WTC11 (cell line): ENCODE measurements at regions not wholly inside any gene's neighbourhood (a gene's known extent, or its start where the extent isn't known, plus 50 kb on each side); places are given as distances from the start of the nearest gene placed in this dataset.

ENCODE experiments used
- ATAC-seq: fragments of 200-7000 bp; cut with Tn5 transposase; 2 replicates; pipeline ENCODE4 v1.10.0; 2021; ENCODE audit warnings: mild to moderate bottlenecking, moderate library complexity
- CTCF ChIA-PET: fragments of 300-600 bp; sonication (Branson Sonifier 250); formaldehyde crosslinking; loops from one replicate; lab custom pipeline; 2021; ENCODE audit warnings: antibody characterized with exemption; lab: Charles Lee
- POLR2A ChIA-PET: fragments of 350-600 bp; sonication (Branson Sonifier 250); formaldehyde crosslinking; loops from one replicate; lab custom pipeline; 2021; ENCODE audit warnings: antibody characterized with exemption; lab: Charles Lee
- DNase-seq: peaks from one replicate; pipeline ENCODE4 v3.0.0; 2021; ENCODE audit warnings: low spot score
- H3K27ac Mint-ChIP-seq: 2 replicates; pipeline ENCODE4 v1.8.0; 2021; ENCODE audit warnings: mixed read lengths
- H3K27me3 Mint-ChIP-seq: 2 replicates; pipeline ENCODE4 v1.8.0; 2021; ENCODE audit warnings: low read depth, mild to moderate bottlenecking, moderate library complexity, mixed read lengths
- H3K36me3 Mint-ChIP-seq: 2 replicates; pipeline ENCODE4 v1.8.0; 2021; ENCODE audit warnings: mixed read lengths
- H3K4me1 Mint-ChIP-seq: 2 replicates; pipeline ENCODE4 v1.8.0; 2022; ENCODE audit warnings: mixed read lengths
- H3K4me3 Mint-ChIP-seq: 2 replicates; pipeline ENCODE4 v1.8.0; 2021; ENCODE audit warnings: mild to moderate bottlenecking, moderate library complexity, mixed read lengths
- H3K9me3 Mint-ChIP-seq: 2 replicates; pipeline ENCODE4 v1.8.0; 2021; ENCODE audit warnings: mixed read lengths
- ELF4 ChIP-seq: sonication (generic); formaldehyde crosslinking; IDR thresholded peaks from 2 replicates; pipeline ENCODE4 v1.8.1; 2022; ENCODE audit warnings: low read depth, mild to moderate bottlenecking, moderate library complexity, missing genetic modification reagents
- EMX1 ChIP-seq: fragments of 250-450 bp; sonication (Bioruptor Pico); IDR thresholded peaks from 2 replicates; pipeline ENCODE4 v1.8.0; 2021; ENCODE audit warnings: mild to moderate bottlenecking
- ETV6 ChIP-seq: sonication (generic); formaldehyde crosslinking; IDR thresholded peaks from 2 replicates; pipeline ENCODE4 v1.8.1; 2022; ENCODE audit warnings: mild to moderate bottlenecking, missing genetic modification reagents
- FOXJ3 ChIP-seq: sonication (generic); formaldehyde crosslinking; IDR thresholded peaks from 2 replicates; pipeline ENCODE4 v1.9.0; 2021; ENCODE audit warnings: missing genetic modification reagents, mild to moderate bottlenecking, borderline replicate concordance
- FOXP1 ChIP-seq: sonication (generic); formaldehyde crosslinking; IDR thresholded peaks from 2 replicates; pipeline ENCODE4 v1.8.0; 2022; ENCODE audit warnings: missing genetic modification reagents, mild to moderate bottlenecking, moderate library complexity, borderline replicate concordance
- GTF2I ChIP-seq: fragments of 250-450 bp; sonication (Bioruptor Pico); conservative IDR thresholded peaks from 2 replicates; pipeline ENCODE4 v1.4.0; 2021; ENCODE audit warnings: mild to moderate bottlenecking
- KAT7 ChIP-seq: sonication (generic); formaldehyde crosslinking; IDR thresholded peaks from 2 replicates; pipeline ENCODE4 v1.8.1; 2023; ENCODE audit warnings: missing genetic modification reagents, mild to moderate bottlenecking, borderline replicate concordance
- MXD4 ChIP-seq: fragments of 250-450 bp; sonication (Bioruptor Pico); IDR thresholded peaks from 2 replicates; pipeline ENCODE4 v1.8.0; 2021; ENCODE audit warnings: mild to moderate bottlenecking, moderate library complexity, borderline replicate concordance
- NFATC4 ChIP-seq: fragments of 250-450 bp; sonication (Bioruptor Pico); IDR thresholded peaks from 2 replicates; pipeline ENCODE4 v1.9.0; 2021; ENCODE audit warnings: mild to moderate bottlenecking
- NFE2L1 ChIP-seq: sonication (generic); formaldehyde crosslinking; IDR thresholded peaks from 2 replicates; pipeline ENCODE4 v1.8.1; 2023; ENCODE audit warnings: missing genetic modification reagents
- RORB ChIP-seq: fragments of 250-450 bp; sonication (Bioruptor Pico); IDR thresholded peaks from 2 replicates; pipeline ENCODE4 v1.9.0; 2021; ENCODE audit warnings: mild to moderate bottlenecking
- SOX15 ChIP-seq: fragments of 250-450 bp; sonication (Bioruptor Pico); IDR thresholded peaks from 2 replicates; pipeline ENCODE4 v1.9.0; 2021; ENCODE audit warnings: mild to moderate bottlenecking
- TP53 ChIP-seq: sonication (generic); formaldehyde crosslinking; IDR thresholded peaks from 2 replicates; pipeline ENCODE4 v1.8.1; 2023; ENCODE audit warnings: mild to moderate bottlenecking, missing genetic modification reagents
- ZNF416 ChIP-seq: fragments of 250-450 bp; sonication (Bioruptor Pico); IDR thresholded peaks from 2 replicates; pipeline ENCODE4 v1.9.0; 2021; ENCODE audit warnings: mild to moderate bottlenecking, inconsistent platforms
- TF ChIP-seq, protein P1 (sequence below): sonication (generic); formaldehyde crosslinking; IDR thresholded peaks from 2 replicates; pipeline ENCODE4 v1.8.0; 2022; ENCODE audit warnings: mild to moderate bottlenecking, missing genetic modification reagents
- TF ChIP-seq, protein P2 (sequence below): fragments of 250-450 bp; sonication (Bioruptor Pico); IDR thresholded peaks from 2 replicates; pipeline ENCODE4 v1.9.0; 2021; ENCODE audit warnings: mild to moderate bottlenecking
- TF ChIP-seq, protein P3 (sequence below): fragments of 250-450 bp; sonication (Bioruptor Pico); IDR thresholded peaks from 2 replicates; pipeline ENCODE4 v1.9.0; 2021; ENCODE audit warnings: moderate library complexity, mild to moderate bottlenecking, inconsistent platforms, borderline replicate concordance
- TF ChIP-seq, protein P4 (sequence below): sonication (generic); formaldehyde crosslinking; IDR thresholded peaks from 2 replicates; pipeline ENCODE4 v1.8.1; 2022; ENCODE audit warnings: mild to moderate bottlenecking, missing genetic modification reagents, moderate library complexity, borderline replicate concordance
- TF ChIP-seq, protein P5 (sequence below): sonication (generic); formaldehyde crosslinking; IDR thresholded peaks from 2 replicates; pipeline ENCODE4 v1.8.0; 2023; ENCODE audit warnings: missing genetic modification reagents, mild to moderate bottlenecking, borderline replicate concordance
- TF ChIP-seq, protein P6 (sequence below): sonication (generic); formaldehyde crosslinking; IDR thresholded peaks from 2 replicates; pipeline ENCODE4 v1.8.0; 2022; ENCODE audit warnings: mild to moderate bottlenecking, missing genetic modification reagents
- TF ChIP-seq, protein P7 (sequence below): fragments of 200-600 bp; IDR thresholded peaks from 2 replicates; pipeline ENCODE4 v1.8.0; 2022; ENCODE audit warnings: antibody characterized with exemption
- TF ChIP-seq, protein P8 (sequence below): sonication (generic); formaldehyde crosslinking; IDR thresholded peaks from 2 replicates; pipeline ENCODE4 v1.8.0; 2023; ENCODE audit warnings: missing genetic modification reagents

DNA sequence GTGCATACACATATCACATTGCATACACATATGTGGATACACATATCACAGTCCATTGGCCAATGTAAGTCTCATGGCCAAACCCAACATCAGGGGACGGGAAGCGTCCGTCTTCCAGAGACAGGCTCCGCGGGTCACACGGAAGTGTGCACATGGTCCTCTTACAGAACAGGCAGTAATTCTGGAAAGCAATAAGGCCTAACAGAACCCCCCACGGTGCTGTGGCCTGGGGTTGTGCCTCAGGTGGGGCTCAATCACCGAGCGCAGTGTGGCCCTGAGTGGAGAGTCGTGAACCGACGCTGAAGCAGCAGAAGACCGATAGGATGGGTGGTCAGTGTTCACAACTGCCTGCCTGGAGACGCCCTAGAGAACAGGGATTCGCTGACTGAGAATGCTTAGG, 857.3 kb downstream of the GALR1 start (continued):
- TF ChIP-seq, protein P1, sequence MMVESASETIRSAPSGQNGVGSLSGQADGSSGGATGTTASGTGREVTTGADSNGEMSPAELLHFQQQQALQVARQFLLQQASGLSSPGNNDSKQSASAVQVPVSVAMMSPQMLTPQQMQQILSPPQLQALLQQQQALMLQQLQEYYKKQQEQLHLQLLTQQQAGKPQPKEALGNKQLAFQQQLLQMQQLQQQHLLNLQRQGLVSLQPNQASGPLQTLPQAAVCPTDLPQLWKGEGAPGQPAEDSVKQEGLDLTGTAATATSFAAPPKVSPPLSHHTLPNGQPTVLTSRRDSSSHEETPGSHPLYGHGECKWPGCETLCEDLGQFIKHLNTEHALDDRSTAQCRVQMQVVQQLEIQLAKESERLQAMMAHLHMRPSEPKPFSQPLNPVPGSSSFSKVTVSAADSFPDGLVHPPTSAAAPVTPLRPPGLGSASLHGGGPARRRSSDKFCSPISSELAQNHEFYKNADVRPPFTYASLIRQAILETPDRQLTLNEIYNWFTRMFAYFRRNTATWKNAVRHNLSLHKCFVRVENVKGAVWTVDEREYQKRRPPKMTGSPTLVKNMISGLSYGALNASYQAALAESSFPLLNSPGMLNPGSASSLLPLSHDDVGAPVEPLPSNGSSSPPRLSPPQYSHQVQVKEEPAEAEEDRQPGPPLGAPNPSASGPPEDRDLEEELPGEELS (CRISPR knock-in tag), result no peak
- TF ChIP-seq NFATC4 (CRISPR knock-in tag), result no peak
- no peak for TF ChIP-seq MXD4 (CRISPR knock-in tag)

DNA sequence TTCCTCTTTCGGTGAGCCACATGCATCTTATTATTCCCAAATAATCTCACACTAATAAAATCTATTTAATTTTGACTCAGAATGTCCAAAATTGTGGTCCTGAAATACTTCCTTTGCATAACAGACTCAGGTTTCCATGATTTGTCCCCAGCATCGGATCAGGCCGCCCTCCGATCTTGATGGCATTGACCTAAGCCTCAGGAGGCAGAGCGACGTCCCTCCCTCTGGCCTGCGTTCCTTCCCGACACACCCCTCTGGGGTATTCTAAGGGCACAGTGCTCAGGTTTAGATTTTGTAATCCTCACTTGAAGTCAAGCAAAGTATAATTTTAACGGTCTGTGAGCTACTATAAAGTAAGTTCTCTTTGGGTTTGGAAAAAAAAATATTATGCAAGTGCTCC, 857.7 kb downstream of the GALR1 start:
- TF ChIP-seq, protein P2, sequence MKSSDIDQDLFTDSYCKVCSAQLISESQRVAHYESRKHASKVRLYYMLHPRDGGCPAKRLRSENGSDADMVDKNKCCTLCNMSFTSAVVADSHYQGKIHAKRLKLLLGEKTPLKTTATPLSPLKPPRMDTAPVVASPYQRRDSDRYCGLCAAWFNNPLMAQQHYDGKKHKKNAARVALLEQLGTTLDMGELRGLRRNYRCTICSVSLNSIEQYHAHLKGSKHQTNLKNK (CRISPR knock-in tag), result no peak
- TF ChIP-seq RORB (CRISPR knock-in tag), result no peak
- no peak for TF ChIP-seq FOXJ3 (CRISPR knock-in tag)
- no peak for TF ChIP-seq GTF2I
- TF ChIP-seq FOXP1, result no peak
- TF ChIP-seq ZNF416, result no peak
- no peak for TF ChIP-seq ELF4 (CRISPR knock-in tag)
- TF ChIP-seq KAT7 (CRISPR knock-in tag), result no peak
- TF ChIP-seq SOX15 (CRISPR knock-in tag), result no peak
- ChIA-PET CTCF (no interaction called here), POLR2A (no interaction called here)
- H3K27ac Mint-ChIP-seq, result no peak overlapping the region
- no peak for ATAC-seq
- DNase-seq, result no peak
- peaks cover 33% of the 10 kb centered on the region for H3K36me3 Mint-ChIP-seq
- peaks cover 8% of the 10 kb centered on the region for H3K27me3 Mint-ChIP-seq
- no peak overlapping the region for H3K4me3 Mint-ChIP-seq
- no peaks in the 10 kb centered on the region for H3K4me1 Mint-ChIP-seq
- H3K9me3 Mint-ChIP-seq, result peaks cover 51% of the 10 kb centered on the region

DNA sequence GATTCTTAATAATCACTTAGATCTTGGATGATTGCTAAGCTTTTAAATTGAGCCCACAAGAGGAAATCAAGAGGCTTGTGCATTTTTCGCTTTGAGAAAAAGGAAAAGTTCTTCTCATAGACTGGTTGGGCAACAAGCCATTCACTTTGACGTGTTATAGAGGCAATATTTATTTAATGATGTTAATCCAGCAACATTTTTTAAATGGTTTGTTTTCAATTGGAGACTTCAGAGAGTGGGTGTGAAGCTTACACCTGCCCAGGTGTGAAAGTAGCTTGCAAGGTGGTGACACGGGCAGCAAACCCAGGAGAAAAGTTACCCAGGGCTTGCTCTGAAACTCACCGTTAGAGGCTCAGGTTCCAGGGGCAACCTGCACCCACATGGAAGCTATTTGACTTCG, 858.9 kb downstream of the GALR1 start:
- Mint-ChIP-seq H3K36me3 (peaks cover 25% of the 10 kb centered on the region), H3K27me3 (peaks cover 4% of the 10 kb centered on the region), H3K27ac (no peak overlapping the region), H3K9me3 (peaks cover 48% of the 10 kb centered on the region), H3K4me1 (no peaks in the 10 kb centered on the region)
- no peak for DNase-seq
- CTCF ChIA-PET, result interaction anchor here (0.6 kb wide), 1 partner anchor 1308 kb away, joined by 3 read pairs; no protein-coding TSS in a partner anchor
- POLR2A ChIA-PET, result no interaction called here
- no peak for TF ChIP-seq TP53 (CRISPR knock-in tag)
- TF ChIP-seq, protein P3, sequence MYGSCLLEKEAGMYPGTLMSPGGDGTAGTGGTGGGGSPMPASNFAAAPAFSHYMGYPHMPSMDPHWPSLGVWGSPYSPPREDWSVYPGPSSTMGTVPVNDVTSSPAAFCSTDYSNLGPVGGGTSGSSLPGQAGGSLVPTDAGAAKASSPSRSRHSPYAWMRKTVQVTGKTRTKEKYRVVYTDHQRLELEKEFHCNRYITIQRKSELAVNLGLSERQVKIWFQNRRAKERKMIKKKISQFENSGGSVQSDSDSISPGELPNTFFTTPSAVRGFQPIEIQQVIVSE (CRISPR knock-in tag), result no peak
- no peak for TF ChIP-seq ETV6 (CRISPR knock-in tag)
- TF ChIP-seq FOXJ3 (CRISPR knock-in tag), result no peak
- TF ChIP-seq, protein P4, sequence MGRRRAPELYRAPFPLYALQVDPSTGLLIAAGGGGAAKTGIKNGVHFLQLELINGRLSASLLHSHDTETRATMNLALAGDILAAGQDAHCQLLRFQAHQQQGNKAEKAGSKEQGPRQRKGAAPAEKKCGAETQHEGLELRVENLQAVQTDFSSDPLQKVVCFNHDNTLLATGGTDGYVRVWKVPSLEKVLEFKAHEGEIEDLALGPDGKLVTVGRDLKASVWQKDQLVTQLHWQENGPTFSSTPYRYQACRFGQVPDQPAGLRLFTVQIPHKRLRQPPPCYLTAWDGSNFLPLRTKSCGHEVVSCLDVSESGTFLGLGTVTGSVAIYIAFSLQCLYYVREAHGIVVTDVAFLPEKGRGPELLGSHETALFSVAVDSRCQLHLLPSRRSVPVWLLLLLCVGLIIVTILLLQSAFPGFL (CRISPR knock-in tag), result no peak
- TF ChIP-seq GTF2I, result no peak
- no peak for TF ChIP-seq SOX15 (CRISPR knock-in tag)
- TF ChIP-seq, protein P5, sequence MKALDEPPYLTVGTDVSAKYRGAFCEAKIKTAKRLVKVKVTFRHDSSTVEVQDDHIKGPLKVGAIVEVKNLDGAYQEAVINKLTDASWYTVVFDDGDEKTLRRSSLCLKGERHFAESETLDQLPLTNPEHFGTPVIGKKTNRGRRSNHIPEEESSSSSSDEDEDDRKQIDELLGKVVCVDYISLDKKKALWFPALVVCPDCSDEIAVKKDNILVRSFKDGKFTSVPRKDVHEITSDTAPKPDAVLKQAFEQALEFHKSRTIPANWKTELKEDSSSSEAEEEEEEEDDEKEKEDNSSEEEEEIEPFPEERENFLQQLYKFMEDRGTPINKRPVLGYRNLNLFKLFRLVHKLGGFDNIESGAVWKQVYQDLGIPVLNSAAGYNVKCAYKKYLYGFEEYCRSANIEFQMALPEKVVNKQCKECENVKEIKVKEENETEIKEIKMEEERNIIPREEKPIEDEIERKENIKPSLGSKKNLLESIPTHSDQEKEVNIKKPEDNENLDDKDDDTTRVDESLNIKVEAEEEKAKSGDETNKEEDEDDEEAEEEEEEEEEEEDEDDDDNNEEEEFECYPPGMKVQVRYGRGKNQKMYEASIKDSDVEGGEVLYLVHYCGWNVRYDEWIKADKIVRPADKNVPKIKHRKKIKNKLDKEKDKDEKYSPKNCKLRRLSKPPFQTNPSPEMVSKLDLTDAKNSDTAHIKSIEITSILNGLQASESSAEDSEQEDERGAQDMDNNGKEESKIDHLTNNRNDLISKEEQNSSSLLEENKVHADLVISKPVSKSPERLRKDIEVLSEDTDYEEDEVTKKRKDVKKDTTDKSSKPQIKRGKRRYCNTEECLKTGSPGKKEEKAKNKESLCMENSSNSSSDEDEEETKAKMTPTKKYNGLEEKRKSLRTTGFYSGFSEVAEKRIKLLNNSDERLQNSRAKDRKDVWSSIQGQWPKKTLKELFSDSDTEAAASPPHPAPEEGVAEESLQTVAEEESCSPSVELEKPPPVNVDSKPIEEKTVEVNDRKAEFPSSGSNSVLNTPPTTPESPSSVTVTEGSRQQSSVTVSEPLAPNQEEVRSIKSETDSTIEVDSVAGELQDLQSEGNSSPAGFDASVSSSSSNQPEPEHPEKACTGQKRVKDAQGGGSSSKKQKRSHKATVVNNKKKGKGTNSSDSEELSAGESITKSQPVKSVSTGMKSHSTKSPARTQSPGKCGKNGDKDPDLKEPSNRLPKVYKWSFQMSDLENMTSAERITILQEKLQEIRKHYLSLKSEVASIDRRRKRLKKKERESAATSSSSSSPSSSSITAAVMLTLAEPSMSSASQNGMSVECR (CRISPR knock-in tag), result no peak
- TF ChIP-seq EMX1, result no peak
- no peak for TF ChIP-seq NFE2L1 (CRISPR knock-in tag)
- TF ChIP-seq, protein P6, sequence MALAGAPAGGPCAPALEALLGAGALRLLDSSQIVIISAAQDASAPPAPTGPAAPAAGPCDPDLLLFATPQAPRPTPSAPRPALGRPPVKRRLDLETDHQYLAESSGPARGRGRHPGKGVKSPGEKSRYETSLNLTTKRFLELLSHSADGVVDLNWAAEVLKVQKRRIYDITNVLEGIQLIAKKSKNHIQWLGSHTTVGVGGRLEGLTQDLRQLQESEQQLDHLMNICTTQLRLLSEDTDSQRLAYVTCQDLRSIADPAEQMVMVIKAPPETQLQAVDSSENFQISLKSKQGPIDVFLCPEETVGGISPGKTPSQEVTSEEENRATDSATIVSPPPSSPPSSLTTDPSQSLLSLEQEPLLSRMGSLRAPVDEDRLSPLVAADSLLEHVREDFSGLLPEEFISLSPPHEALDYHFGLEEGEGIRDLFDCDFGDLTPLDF (CRISPR knock-in tag), result no peak
- TF ChIP-seq, protein P7, sequence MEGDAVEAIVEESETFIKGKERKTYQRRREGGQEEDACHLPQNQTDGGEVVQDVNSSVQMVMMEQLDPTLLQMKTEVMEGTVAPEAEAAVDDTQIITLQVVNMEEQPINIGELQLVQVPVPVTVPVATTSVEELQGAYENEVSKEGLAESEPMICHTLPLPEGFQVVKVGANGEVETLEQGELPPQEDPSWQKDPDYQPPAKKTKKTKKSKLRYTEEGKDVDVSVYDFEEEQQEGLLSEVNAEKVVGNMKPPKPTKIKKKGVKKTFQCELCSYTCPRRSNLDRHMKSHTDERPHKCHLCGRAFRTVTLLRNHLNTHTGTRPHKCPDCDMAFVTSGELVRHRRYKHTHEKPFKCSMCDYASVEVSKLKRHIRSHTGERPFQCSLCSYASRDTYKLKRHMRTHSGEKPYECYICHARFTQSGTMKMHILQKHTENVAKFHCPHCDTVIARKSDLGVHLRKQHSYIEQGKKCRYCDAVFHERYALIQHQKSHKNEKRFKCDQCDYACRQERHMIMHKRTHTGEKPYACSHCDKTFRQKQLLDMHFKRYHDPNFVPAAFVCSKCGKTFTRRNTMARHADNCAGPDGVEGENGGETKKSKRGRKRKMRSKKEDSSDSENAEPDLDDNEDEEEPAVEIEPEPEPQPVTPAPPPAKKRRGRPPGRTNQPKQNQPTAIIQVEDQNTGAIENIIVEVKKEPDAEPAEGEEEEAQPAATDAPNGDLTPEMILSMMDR, result no peak
- TF ChIP-seq, protein P8, sequence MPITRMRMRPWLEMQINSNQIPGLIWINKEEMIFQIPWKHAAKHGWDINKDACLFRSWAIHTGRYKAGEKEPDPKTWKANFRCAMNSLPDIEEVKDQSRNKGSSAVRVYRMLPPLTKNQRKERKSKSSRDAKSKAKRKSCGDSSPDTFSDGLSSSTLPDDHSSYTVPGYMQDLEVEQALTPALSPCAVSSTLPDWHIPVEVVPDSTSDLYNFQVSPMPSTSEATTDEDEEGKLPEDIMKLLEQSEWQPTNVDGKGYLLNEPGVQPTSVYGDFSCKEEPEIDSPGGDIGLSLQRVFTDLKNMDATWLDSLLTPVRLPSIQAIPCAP (CRISPR knock-in tag), result no peak
- TF ChIP-seq, all 79 proteins: peak for 0
- ATAC-seq, result no peak
- no peak overlapping the region for H3K4me3 Mint-ChIP-seq
